ENCODE measurements at regions not wholly inside any gene's neighbourhood (a gene's known extent, or its start where the extent isn't known, plus 50 kb on each side); places are given as distances from the start of the nearest gene placed in this dataset.

- no peak for DNase-seq (ENCODE audit: low read depth in 2 of 2)
Observed at GRCh38 chr10:81021428-81022129, 483.9 kb downstream of the SH2D4B start.

GRCh38 chr10:81026591-81026990 is 488.9 kb downstream of the SH2D4B start:
- no peak for DNase-seq (ENCODE audit: low read depth in 2 of 2)

DNA sequence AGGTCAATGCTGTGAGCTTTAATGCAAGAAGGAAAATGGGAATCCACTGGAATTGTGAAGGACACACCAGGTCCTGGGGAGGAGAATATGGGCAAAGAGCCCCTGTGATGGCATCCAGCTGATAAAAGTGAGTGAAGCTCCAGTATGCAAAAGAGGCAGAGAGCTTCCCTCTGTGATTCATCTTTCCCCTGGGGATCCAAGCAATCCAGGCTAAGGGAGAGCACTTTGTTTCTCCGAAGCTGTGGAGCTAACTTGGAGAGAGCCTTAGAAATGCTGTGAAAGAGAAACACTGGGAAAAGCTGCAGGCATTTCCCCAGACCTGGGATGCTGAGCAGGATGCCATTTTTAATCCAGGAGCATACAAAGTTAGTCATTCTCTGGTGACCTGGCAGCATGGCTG is 489.5 kb downstream of the SH2D4B start:
- DNase-seq (ENCODE audit: low read depth in 2 of 2): no peak

GRCh38 chr10:81027706-81028105 is 490.0 kb downstream of the SH2D4B start:
- DNase-seq (ENCODE audit: low read depth in 2 of 2): no peak

- no peak for DNase-seq (ENCODE audit: low read depth in 2 of 2)
Observed at GRCh38 chr10:81031774-81032173, 494.1 kb downstream of the SH2D4B start.

GRCh38 chr10:81034383-81034782 is 496.7 kb downstream of the SH2D4B start:
- no peak for DNase-seq (ENCODE audit: low read depth in 2 of 2)

DNA sequence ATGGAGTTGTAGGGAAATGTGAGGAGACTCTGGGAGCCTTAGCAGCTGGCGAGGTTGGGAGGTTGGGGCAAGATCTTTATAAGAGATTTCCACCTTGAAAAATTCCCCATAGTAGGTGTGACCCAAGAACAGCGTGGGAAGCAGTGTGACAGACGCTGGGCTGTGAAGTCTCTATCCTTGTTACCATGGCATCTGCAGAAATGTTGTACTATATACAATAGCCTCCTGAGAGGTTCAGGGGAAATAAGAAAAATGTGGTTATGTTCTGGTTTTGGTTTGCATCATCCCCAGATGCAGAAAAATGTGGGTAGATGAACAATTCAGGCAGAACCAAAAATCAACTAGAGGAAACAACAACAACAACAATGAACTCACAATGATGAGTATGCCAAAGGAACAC is 498.6 kb downstream of the SH2D4B start:
- DNase-seq (ENCODE audit: low read depth in 2 of 2): no peak

GRCh38 chr10:81040031-81040430 is 502.3 kb downstream of the SH2D4B start:
- no peak for DNase-seq (ENCODE audit: low read depth in 2 of 2)

- DNase-seq (ENCODE audit: low read depth in 2 of 2): no peak
Observed at GRCh38 chr10:81040940-81041339, 503.2 kb downstream of the SH2D4B start.

DNA sequence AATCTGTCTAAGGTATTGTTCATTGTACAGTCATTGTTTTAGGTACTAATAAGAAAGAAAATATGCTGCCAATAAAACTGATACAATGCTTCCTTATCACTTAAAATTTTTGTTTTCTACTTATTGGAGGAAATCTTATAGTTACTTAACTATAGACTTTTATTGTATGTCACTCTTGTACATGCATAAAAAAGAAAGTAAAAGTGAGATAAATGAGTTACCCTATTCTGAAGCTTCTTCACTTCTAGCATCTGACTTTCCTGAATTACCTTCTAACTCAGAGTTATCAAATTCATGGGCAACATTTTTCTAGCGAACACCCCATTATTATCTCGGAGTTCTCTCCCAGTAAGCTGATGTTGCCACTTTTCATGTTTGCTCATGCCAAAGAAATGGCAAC is 504.9 kb downstream of the SH2D4B start:
- DNase-seq (ENCODE audit: low read depth in 2 of 2): no peak

DNA sequence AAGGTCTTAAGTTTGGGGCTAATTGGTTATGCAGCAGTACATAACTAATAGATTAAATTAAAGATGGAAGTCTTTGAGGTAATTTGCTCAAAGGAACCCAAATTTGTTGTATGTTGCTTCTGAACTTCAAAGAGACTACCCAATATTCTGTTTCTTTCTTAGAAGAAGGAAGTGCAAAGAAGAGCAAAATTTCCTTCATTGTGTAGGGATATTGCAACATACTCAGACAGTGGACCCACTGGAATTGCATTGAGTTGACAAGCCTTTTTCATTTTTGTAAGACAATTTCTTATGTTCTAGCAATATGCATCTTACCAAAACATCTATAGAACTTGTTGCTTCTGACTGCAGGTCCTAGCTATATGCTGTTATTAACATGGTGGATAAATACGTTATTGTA is 527.8 kb downstream of the SH2D4B start:
- DNase-seq (ENCODE audit: low read depth in 2 of 2): no peak

GRCh38 chr10:81068460-81068859 is 530.8 kb downstream of the SH2D4B start:
- no peak for DNase-seq (ENCODE audit: low read depth in 2 of 2)

DNA sequence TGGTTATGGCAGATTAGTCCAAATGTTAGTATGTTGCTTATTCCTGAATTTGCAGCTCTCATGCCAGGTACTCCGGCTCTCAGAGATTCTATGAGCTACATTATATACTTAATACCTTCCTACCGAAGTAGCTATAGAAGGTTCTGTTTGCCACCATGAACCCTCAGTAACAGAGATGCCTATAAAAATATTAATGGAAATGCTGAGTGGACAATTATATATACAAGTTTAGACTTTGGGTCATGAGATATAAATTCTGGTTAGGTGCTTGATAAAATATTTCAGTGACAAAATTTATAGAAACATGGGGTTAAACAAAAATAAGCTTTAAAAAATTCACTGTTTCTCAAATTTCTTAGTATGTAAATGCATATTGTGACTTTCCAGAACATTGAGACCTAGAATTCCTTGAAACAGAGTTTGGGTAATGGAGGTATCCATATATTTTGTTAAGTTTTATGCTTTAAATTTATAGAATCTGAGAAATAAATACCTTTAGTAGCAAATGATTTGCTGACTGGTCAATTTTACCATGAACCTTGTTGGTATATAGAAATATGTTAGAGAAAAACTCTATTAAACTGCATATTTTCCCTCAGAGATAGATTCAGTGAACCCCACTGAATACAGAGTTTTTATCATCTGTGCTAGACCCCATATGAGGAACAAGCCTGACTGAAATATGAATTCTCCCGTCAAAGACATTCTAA is 533.5 kb downstream of the SH2D4B start:
- no peak for DNase-seq (ENCODE audit: low read depth in 2 of 2)

- DNase-seq (ENCODE audit: low read depth in 2 of 2): no peak
Observed at GRCh38 chr10:81073155-81073554, 535.5 kb downstream of the SH2D4B start.

GRCh38 chr10:81081887-81082620 is 544.4 kb downstream of the SH2D4B start:
- no peak for DNase-seq (ENCODE audit: low read depth in 2 of 2)

DNA sequence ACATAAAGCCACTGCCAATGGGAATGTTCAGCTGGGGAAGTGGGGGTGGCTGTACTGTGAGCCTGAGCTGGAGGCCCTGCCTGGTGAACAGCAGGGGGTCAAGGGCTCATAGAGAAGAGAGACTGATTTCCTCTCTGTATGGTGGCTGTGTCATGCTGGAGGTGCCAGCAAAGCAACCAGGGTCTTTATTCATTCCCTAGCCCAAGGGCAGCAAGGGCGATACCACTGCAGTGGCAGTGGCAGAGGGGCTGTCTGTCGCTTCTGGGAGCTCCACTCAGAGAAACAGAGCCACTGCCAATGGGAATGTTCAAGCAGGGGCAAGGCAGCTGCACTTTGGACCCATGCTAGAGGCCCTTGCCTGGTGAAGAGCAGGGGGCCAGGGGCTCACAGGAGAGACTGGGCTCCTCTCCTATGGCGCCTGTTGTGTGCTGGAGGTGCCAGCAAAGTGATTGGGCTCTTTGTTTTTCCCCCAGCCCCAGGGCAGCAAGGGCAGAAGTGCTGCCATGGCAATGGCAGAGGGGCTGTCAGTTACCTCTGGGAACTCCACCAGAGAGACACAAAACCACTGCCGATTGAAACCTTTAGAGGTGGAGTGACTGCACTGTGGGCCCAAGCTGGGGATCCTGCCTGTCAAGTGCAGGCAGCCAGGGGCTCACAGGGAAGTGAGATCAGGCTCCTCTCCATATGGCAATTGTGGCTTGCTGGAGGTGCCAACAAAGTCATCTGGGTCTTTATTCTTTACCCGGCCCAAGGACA is 545.1 kb downstream of the SH2D4B start:
- no peak for DNase-seq (ENCODE audit: low read depth in 2 of 2)

DNA sequence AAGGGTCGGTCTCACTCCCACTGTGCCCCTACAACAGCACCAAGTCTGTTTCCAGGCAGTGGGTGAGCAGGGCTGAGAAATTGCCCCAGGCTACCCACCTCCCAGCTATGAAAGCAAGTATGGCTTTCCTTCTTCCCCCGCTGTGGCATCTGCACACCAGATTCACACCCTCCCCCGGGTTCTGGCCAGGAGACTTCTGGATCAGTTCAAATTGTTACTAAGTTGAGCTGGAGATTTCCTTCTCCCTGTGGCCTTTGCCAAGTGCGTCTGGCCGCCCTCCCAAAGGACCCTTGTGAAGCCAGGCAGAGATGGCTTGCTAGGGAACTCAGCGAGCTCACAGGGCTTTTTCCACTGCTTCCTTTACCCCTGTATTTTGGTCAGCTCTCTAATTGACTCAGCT is 555.4 kb downstream of the SH2D4B start:
- no peak for DNase-seq (ENCODE audit: low read depth in 2 of 2)

DNA sequence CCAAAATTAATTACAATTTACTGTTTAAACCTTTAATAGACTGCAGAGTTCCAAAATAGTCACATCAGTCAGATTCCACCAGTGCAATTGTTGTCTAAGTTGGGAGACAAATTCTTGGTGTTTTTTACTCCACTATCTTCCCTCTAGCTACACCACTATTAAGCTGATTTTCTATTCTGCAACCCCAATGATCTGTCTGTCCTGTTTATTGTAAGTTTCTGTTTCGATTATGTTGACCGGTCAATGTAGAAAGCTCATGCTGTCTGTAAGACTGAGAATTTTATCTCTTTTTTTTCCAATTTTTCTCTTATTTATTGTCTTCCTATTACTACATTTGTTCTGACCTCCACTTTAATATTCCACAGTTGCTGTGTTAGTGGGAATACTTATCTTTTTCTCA is 557.5 kb downstream of the SH2D4B start:
- DNase-seq (ENCODE audit: low read depth in 2 of 2): no peak

DNA sequence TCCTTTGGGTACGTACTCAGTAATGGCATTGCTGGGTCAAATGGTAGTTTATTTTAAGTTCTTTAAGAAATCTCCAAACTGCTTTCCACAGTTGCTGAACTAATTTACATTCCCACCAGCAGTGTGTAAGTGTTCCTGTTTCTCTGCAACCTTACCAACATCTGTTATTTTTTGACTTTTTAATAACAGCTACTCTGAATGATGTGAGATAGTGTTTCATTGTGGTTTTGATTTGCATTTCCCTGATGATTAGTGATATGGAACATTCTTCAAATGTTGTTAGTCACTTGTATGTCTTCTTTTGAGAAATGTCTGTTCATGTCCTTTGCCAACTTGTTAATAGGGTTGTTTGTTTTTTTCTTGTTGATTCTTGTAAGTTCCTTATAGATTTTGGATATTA is 558.9 kb downstream of the SH2D4B start:
- no peak for DNase-seq (ENCODE audit: low read depth in 2 of 2)

DNA sequence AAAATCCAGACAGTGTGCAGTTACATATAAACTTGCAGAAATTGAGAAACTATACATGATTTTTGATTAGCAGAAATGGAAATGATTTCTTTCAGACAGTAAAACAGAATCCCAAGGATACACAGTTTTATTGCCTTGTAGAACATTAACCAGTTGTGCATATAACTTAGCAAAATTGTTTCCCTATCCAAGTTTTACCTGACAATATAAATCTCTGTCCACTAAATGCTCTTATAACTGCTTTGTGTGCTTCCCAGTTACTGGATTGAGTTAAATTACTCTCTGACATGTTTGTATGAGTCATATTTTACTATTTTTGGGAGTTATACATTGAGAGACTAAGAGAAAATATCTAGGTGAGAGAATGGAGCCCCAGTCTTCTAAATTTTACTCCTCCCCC is 563.4 kb downstream of the SH2D4B start:
- no peak for DNase-seq (ENCODE audit: low read depth in 2 of 2)

DNA sequence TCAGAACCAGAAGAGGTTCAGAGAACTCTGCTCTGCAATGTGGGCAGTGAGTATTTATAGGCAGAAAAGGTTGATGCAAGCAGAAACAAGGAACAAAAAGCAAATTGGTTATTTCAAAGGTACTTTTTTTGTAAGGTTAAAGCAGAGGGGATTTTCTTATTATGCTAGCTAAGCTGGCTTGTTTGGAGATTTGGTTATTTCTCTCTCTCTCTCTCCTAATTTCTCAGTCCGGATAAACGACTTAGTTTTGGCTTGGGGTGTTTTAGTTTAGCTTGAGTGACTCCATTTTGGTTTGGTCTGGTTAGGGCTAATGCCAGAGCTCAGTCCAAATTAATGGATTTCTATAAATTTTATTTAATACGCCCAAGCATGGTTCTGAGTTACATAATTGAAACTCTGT is 566.8 kb downstream of the SH2D4B start:
- no peak for DNase-seq (ENCODE audit: low read depth in 2 of 2)

GRCh38 chr10:81108516-81109199 is 571.0 kb downstream of the SH2D4B start:
- DNase-seq (ENCODE audit: low read depth in 2 of 2): no peak
